SW 1271 (cell line): ENCODE measurements at regions not wholly inside any gene's neighbourhood (a gene's known extent, or its start where the extent isn't known, plus 50 kb on each side); places are given as distances from the start of the nearest gene placed in this dataset.

Experiments
- DNase-seq, 2 experiments: peaks; one replicate each; lab custom pipeline; 2025; lab: John Stamatoyannopoulos, UW

GRCh38 chr17:13740686-13741085, 139.0 kb upstream of the HS3ST3A1 start:
- no peak for DNase-seq

GRCh38 chr17:13741744-13742143, 140.0 kb upstream of the HS3ST3A1 start:
- no peak for DNase-seq

- DNase-seq: no peak
Observed at GRCh38 chr17:13743906-13744305, 142.2 kb upstream of the HS3ST3A1 start.

GRCh38 chr17:13746404-13746803, 144.7 kb upstream of the HS3ST3A1 start:
- no peak for DNase-seq

- DNase-seq: no peak
Observed at GRCh38 chr17:13749166-13749890, 147.6 kb upstream of the HS3ST3A1 start.

- no peak for DNase-seq
Observed at GRCh38 chr17:13749891-13750235, 148.1 kb upstream of the HS3ST3A1 start.

- no peak for DNase-seq
Observed at GRCh38 chr17:13750816-13751793, 149.4 kb upstream of the HS3ST3A1 start.

- no peak for DNase-seq
Observed at GRCh38 chr17:13753154-13753553, 151.4 kb upstream of the HS3ST3A1 start.

GRCh38 chr17:13753771-13754170, 152.0 kb upstream of the HS3ST3A1 start:
- DNase-seq: no peak

- DNase-seq: no peak
Observed at GRCh38 chr17:13755851-13756250, 154.1 kb upstream of the HS3ST3A1 start.

GRCh38 chr17:13756763-13757162, 155.0 kb upstream of the HS3ST3A1 start:
- DNase-seq: no peak

GRCh38 chr17:13757871-13758270, 156.1 kb upstream of the HS3ST3A1 start:
- DNase-seq: no peak

- DNase-seq: no peak
Observed at GRCh38 chr17:13759518-13760335, 158.0 kb upstream of the HS3ST3A1 start.

- no peak for DNase-seq
Observed at GRCh38 chr17:13761038-13761603, 159.4 kb upstream of the HS3ST3A1 start.

GRCh38 chr17:13765701-13766100, 164.0 kb upstream of the HS3ST3A1 start:
- DNase-seq: no peak

- no peak for DNase-seq
Observed at GRCh38 chr17:13770702-13771101, 169.0 kb upstream of the HS3ST3A1 start.

- no peak for DNase-seq
Observed at GRCh38 chr17:13775450-13775849, 173.7 kb upstream of the HS3ST3A1 start.

GRCh38 chr17:13776027-13776551, 174.4 kb upstream of the HS3ST3A1 start:
- no peak for DNase-seq

- no peak for DNase-seq
Observed at GRCh38 chr17:13777003-13777402, 175.3 kb upstream of the HS3ST3A1 start.

GRCh38 chr17:13784434-13785095, 182.8 kb upstream of the HS3ST3A1 start:
- no peak for DNase-seq

- DNase-seq: no peak
Observed at GRCh38 chr17:13785981-13786598, 184.4 kb upstream of the HS3ST3A1 start.
